ENCODE measurements at regions not wholly inside any gene's neighbourhood (a gene's known extent, or its start where the extent isn't known, plus 50 kb on each side); places are given as distances from the start of the nearest gene placed in this dataset.

DNA sequence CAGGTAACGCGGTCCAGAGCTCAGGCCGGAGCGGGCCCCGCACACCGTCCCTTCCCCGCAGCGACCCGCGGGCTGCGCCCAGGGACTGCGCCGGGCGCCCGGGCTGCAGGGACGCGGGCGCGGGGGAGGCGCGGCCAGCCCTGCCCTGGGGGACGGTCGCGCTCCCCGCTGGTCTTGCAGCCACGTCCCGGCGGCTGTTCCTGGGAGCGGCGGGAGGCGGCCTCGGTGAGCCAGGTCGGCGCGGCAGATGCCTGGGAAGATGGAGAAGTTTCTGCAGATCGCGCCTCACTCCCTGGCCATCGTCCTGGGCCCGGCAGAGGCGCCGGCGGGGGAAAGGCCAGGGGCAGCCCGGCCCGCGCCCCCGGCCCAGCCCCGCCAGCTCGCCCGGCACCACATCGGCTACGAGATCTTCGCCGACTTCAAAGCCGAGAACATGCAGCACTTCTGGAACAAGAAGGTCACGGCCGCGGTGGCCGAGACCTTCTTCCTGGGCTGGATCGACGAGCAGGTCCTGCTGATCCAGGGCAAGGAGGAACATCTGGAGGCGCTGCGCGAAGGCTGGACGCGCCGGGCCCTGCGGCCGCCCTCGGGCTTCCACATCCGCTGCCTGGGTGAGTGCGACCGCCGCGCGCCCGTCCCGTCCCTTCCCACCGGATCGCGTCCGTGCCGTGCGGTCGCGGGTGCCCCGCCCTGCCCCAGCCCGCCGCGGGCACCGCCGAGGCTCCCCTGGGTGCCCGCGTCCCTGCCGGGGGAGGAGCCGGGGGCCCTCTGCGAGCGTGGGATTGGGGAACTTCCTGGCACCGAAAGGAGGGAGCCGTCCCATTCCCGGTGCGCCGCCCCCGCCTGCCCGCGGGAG is 107.4 kb upstream of the STOX2 start:
- TF ChIP-seq SP1 (CRISPR knock-in tag; IDR thresholded peaks at IDR 0.05) (no peak), NRF1 (conservative IDR thresholded peaks at IDR 0.05 in 1 of 2, IDR thresholded peaks at IDR 0.05 in 1 of 2) (no peak), PRPF4 (IDR thresholded peaks at IDR 0.05; ENCODE audit: insufficient read depth, low read depth, low read length, poor library complexity, severe bottlenecking) (no peak), TAF1 (IDR thresholded peaks at IDR 0.05; ENCODE audit: control insufficient read depth, extremely low read depth, insufficient read depth, low read length, severe bottlenecking) (no peak), SMC3 (conservative IDR thresholded peaks at IDR 0.05; ENCODE audit: insufficient read depth, low read depth, low read length) (no peak)
- TF ChIP-seq, protein P1, sequence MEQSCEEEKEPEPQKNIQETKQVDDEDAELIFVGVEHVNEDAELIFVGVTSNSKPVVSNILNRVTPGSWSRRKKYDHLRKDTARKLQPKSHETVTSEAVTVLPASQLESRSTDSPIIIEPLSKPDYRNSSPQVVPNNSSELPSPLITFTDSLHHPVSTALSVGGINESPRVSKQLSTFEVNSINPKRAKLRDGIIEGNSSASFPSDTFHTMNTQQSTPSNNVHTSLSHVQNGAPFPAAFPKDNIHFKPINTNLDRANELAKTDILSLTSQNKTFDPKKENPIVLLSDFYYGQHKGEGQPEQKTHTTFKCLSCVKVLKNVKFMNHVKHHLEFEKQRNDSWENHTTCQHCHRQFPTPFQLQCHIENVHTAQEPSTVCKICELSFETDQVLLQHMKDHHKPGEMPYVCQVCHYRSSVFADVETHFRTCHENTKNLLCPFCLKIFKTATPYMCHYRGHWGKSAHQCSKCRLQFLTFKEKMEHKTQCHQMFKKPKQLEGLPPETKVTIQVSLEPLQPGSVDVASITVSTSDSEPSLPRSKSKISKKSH (CRISPR knock-in tag; IDR thresholded peaks at IDR 0.05) = no peak
- TF ChIP-seq, protein P2, sequence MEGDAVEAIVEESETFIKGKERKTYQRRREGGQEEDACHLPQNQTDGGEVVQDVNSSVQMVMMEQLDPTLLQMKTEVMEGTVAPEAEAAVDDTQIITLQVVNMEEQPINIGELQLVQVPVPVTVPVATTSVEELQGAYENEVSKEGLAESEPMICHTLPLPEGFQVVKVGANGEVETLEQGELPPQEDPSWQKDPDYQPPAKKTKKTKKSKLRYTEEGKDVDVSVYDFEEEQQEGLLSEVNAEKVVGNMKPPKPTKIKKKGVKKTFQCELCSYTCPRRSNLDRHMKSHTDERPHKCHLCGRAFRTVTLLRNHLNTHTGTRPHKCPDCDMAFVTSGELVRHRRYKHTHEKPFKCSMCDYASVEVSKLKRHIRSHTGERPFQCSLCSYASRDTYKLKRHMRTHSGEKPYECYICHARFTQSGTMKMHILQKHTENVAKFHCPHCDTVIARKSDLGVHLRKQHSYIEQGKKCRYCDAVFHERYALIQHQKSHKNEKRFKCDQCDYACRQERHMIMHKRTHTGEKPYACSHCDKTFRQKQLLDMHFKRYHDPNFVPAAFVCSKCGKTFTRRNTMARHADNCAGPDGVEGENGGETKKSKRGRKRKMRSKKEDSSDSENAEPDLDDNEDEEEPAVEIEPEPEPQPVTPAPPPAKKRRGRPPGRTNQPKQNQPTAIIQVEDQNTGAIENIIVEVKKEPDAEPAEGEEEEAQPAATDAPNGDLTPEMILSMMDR (IDR thresholded peaks at IDR 0.05 in 2 of 3, conservative IDR thresholded peaks at IDR 0.05 in 1 of 3; ENCODE audit: insufficient read depth in 2 of 3, low read depth in 1 of 3, low read length in 3 of 3) = no peak
- TF ChIP-seq, protein P3, sequence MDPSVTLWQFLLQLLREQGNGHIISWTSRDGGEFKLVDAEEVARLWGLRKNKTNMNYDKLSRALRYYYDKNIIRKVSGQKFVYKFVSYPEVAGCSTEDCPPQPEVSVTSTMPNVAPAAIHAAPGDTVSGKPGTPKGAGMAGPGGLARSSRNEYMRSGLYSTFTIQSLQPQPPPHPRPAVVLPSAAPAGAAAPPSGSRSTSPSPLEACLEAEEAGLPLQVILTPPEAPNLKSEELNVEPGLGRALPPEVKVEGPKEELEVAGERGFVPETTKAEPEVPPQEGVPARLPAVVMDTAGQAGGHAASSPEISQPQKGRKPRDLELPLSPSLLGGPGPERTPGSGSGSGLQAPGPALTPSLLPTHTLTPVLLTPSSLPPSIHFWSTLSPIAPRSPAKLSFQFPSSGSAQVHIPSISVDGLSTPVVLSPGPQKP (CRISPR knock-in tag; IDR thresholded peaks at IDR 0.05) = no peak
- TF ChIP-seq, protein P4, sequence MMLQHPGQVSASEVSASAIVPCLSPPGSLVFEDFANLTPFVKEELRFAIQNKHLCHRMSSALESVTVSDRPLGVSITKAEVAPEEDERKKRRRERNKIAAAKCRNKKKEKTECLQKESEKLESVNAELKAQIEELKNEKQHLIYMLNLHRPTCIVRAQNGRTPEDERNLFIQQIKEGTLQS (IDR thresholded peaks at IDR 0.05) = no peak
- TF ChIP-seq, protein P4 (CRISPR knock-in tag; conservative IDR thresholded peaks at IDR 0.05) = no peak
